Keratinocyte (primary cell): ENCODE measurements at regions not wholly inside any gene's neighbourhood (a gene's known extent, or its start where the extent isn't known, plus 50 kb on each side); places are given as distances from the start of the nearest gene placed in this dataset.

ENCODE experiments used
- DNase-seq: peaks from one replicate; pipeline ENCODE4 v3.0.0-alpha.2; 2011; ENCODE audit warnings: low read depth, missing footprints, low spot score
- FAIRE-seq: peaks from 2 replicates; lab custom pipeline; 2011; peaks lifted over from hg19 to GRCh38; lab: Jason Lieb, UNC
- H2AFZ ChIP-seq: 2 replicates; pipeline ENCODE4 v1.6.0; 2012; ENCODE audit warnings: low read length, control low read depth, inconsistent platforms; ENCODE audit not compliant: control insufficient read depth
- H3K27ac ChIP-seq: 2 replicates; pipeline ENCODE4 v1.5.1; 2011; ENCODE audit warnings: low read length; ENCODE audit not compliant: control insufficient read depth, insufficient read depth
- H3K27me3 ChIP-seq: 3 replicates; pipeline ENCODE4 v1.6.0; 2011; ENCODE audit warnings: low read length; ENCODE audit not compliant: control insufficient read depth, insufficient read depth; ENCODE audit errors: extremely low read depth
- H3K36me3 ChIP-seq, 2 experiments: 2 replicates in 1 of 2; 3 replicates in 1 of 2; pipeline ENCODE4 v1.5.1; 2011; ENCODE audit warnings: low read length in 2 of 2, mild to moderate bottlenecking in 1 of 2; ENCODE audit not compliant: control insufficient read depth in 2 of 2, insufficient read depth in 2 of 2; ENCODE audit errors: extremely low read depth in 1 of 2
- H3K4me1 ChIP-seq: 3 replicates; pipeline ENCODE4 v1.5.1; 2011; ENCODE audit warnings: low read length; ENCODE audit not compliant: control insufficient read depth, insufficient read depth; ENCODE audit errors: extremely low read depth
- H3K4me2 ChIP-seq: 3 replicates; pipeline ENCODE4 v1.6.0; 2011; ENCODE audit warnings: low read depth, low read length; ENCODE audit not compliant: control insufficient read depth, insufficient read depth; ENCODE audit errors: extremely low read depth
- H3K4me3 ChIP-seq, 3 experiments: fragments of 200-600 bp in 1 of 3; sonication (generic) in 1 of 3; 2 replicates in 2 of 3; 3 replicates in 1 of 3; pipeline ENCODE4 v1.5.1; 2011 to 2016; ENCODE audit warnings: low read length in 3 of 3, mild to moderate bottlenecking in 3 of 3, control low read depth in 2 of 3, inconsistent platforms in 1 of 3, low read depth in 1 of 3, mixed read lengths in 1 of 3, mixed run types in 1 of 3, moderate library complexity in 1 of 3; ENCODE audit not compliant: control insufficient read depth in 2 of 3, insufficient read depth in 2 of 3; ENCODE audit errors: extremely low read depth in 1 of 3
- H3K79me2 ChIP-seq: 2 replicates; pipeline ENCODE4 v1.6.0; 2012; ENCODE audit warnings: low read length; ENCODE audit not compliant: control insufficient read depth, insufficient read depth
- H3K9ac ChIP-seq: 3 replicates; pipeline ENCODE4 v1.6.0; 2011; ENCODE audit warnings: low read length; ENCODE audit not compliant: control insufficient read depth, insufficient read depth; ENCODE audit errors: extremely low read depth
- H3K9me1 ChIP-seq: 3 replicates; pipeline ENCODE4 v1.6.0; 2011; ENCODE audit warnings: low read length; ENCODE audit not compliant: control insufficient read depth, insufficient read depth; ENCODE audit errors: extremely low read depth
- H3K9me3 ChIP-seq: 2 replicates; pipeline ENCODE4 v1.5.1; 2012; ENCODE audit warnings: low read depth, low read length; ENCODE audit not compliant: control insufficient read depth
- H4K20me1 ChIP-seq: 3 replicates; pipeline ENCODE4 v1.6.0; 2011; ENCODE audit warnings: low read length; ENCODE audit not compliant: control insufficient read depth, insufficient read depth; ENCODE audit errors: extremely low read depth
- CTCF ChIP-seq, 3 experiments: IDR thresholded peaks in 1 of 3; conservative IDR thresholded peaks in 1 of 3; optimal IDR thresholded peaks in 1 of 3; 2 replicates in 2 of 3; 3 replicates in 1 of 3; pipeline versions ENCODE3 to v1.5.1; 2011; ENCODE audit warnings: low read length in 3 of 3, mild to moderate bottlenecking in 3 of 3, moderate library complexity in 2 of 3, control low read depth in 1 of 3, inconsistent platforms in 1 of 3; ENCODE audit not compliant: insufficient read depth in 2 of 3; ENCODE audit errors: extremely low read depth in 1 of 3
- EZH2 ChIP-seq: IDR thresholded peaks from one replicate; pipeline ENCODE4 v1.6.1; 2012; ENCODE audit warnings: inconsistent platforms, mild to moderate bottlenecking, low read length, moderate library complexity
- dilution Hi-C: fragments of 300-500 bp; cut with MboI; formaldehyde crosslinking; loops from one replicate; pipeline ENCODE4 v1.7.0; 2020; ENCODE audit warnings: low sequenced_read_pairs; ENCODE audit not compliant: extremely low pct_ligation_motif_present

- Histone ChIP-seq H3K4me1 (peaks cover 31% of the 10 kb centered on the region), H3K9ac (no peak overlapping the region), H3K4me2 (no peak overlapping the region), H2AFZ (no peak overlapping the region), H4K20me1 (no peaks in the 10 kb centered on the region), H3K4me3 (no peak overlapping the region), H3K27me3 (no peaks in the 10 kb centered on the region), H3K27ac (no peak overlapping the region), H3K79me2 (no peaks in the 10 kb centered on the region), H3K9me3 (peaks cover 11% of the 10 kb centered on the region), H3K36me3 (no peaks in the 10 kb centered on the region), H3K9me1 (no peaks in the 10 kb centered on the region)
- DNase-seq, result no peak
- peak; percentile 36 for FAIRE-seq
- no peak for TF ChIP-seq EZH2
- no peak for TF ChIP-seq CTCF (optimal IDR thresholded peaks at IDR 0.05 in 1 of 3, IDR thresholded peaks at IDR 0.05 in 1 of 3, conservative IDR thresholded peaks at IDR 0.05 in 1 of 3; ENCODE audit: extremely low read depth in 1 of 3, insufficient read depth in 2 of 3, low read length in 3 of 3)
- dilution Hi-C loops, result no loop called here
Measured at GRCh38 chr6:14269436-14269835, 151.9 kb downstream of the CD83 start.

GRCh38 chr6:14270142-14270893, 152.7 kb downstream of the CD83 start:
- Histone ChIP-seq H3K36me3 (no peaks in the 10 kb centered on the region), H3K9me1 (no peaks in the 10 kb centered on the region), H3K27ac (peak overlapping the region; percentile 97), H4K20me1 (no peaks in the 10 kb centered on the region), H3K4me3 (no peak overlapping the region), H3K4me1 (peaks cover 40% of the 10 kb centered on the region), H3K79me2 (no peaks in the 10 kb centered on the region), H3K27me3 (no peaks in the 10 kb centered on the region), H2AFZ (peak overlapping the region; percentile 1), H3K9ac (peak overlapping the region; percentile 49), H3K9me3 (peaks cover 11% of the 10 kb centered on the region), H3K4me2 (peak overlapping the region; percentile 14)
- dilution Hi-C loops, result no loop called here
- DNase-seq (no peak), FAIRE-seq (no peak)
- TF ChIP-seq EZH2, result no peak
- TF ChIP-seq CTCF (optimal IDR thresholded peaks at IDR 0.05 in 1 of 3, IDR thresholded peaks at IDR 0.05 in 1 of 3, conservative IDR thresholded peaks at IDR 0.05 in 1 of 3; ENCODE audit: extremely low read depth in 1 of 3, insufficient read depth in 2 of 3, low read length in 3 of 3), result no peak
